Astrocyte (in vitro differentiated cells and primary cell): ENCODE measurements at regions not wholly inside any gene's neighbourhood (a gene's known extent, or its start where the extent isn't known, plus 50 kb on each side); places are given as distances from the start of the nearest gene placed in this dataset.

Experiments
- DNase-seq: peaks from one replicate; pipeline ENCODE4 v3.0.0-alpha.2; 2010; ENCODE audit warnings: low read depth
- FAIRE-seq: peaks from 2 replicates; lab custom pipeline; 2011; peaks lifted over from hg19 to GRCh38; lab: Jason Lieb, UNC
- H2AFZ ChIP-seq: 2 replicates; pipeline ENCODE4 v1.6.0; 2012; ENCODE audit warnings: low read depth, low read length, inconsistent platforms
- H3K27ac ChIP-seq: 2 replicates; pipeline ENCODE4 v1.5.1; 2011; ENCODE audit warnings: low read depth, low read length, inconsistent platforms
- H3K27me3 ChIP-seq: 2 replicates; pipeline ENCODE4 v1.6.0; 2011; ENCODE audit warnings: low read length, inconsistent platforms; ENCODE audit not compliant: insufficient read depth
- H3K36me3 ChIP-seq: 2 replicates; pipeline ENCODE4 v1.5.1; 2011; ENCODE audit warnings: low read length, inconsistent platforms; ENCODE audit not compliant: insufficient read depth
- H3K4me1 ChIP-seq: 2 replicates; pipeline ENCODE4 v1.5.1; 2011; ENCODE audit warnings: low read length, inconsistent platforms; ENCODE audit not compliant: insufficient read depth
- H3K4me2 ChIP-seq: 2 replicates; pipeline ENCODE4 v1.6.0; 2012; ENCODE audit warnings: low read length, inconsistent platforms
- H3K4me3 ChIP-seq: 2 replicates; pipeline ENCODE4 v1.5.1; 2011; ENCODE audit warnings: low read depth, mild to moderate bottlenecking, low read length, inconsistent platforms; ENCODE audit not compliant: insufficient read depth
- H3K79me2 ChIP-seq: 2 replicates; pipeline ENCODE4 v1.6.0; 2012; ENCODE audit warnings: mild to moderate bottlenecking, low read length, inconsistent platforms; ENCODE audit not compliant: insufficient read depth
- H3K9ac ChIP-seq: 2 replicates; pipeline ENCODE4 v1.6.0; 2012; ENCODE audit warnings: mild to moderate bottlenecking, low read length, inconsistent platforms
- H3K9me3 ChIP-seq: 2 replicates; pipeline ENCODE4 v1.5.1; 2012; ENCODE audit warnings: low read depth, mild to moderate bottlenecking, low read length, inconsistent platforms; ENCODE audit not compliant: insufficient read depth
- H4K20me1 ChIP-seq: 2 replicates; pipeline ENCODE4 v1.6.0; 2012; ENCODE audit warnings: low read length, inconsistent platforms; ENCODE audit not compliant: insufficient read depth
- H3K27ac Mint-ChIP-seq: one replicate; pipeline ENCODE4 v1.8.0; 2021; ENCODE audit warnings: mild to moderate bottlenecking, mixed read lengths; ENCODE audit not compliant: unreplicated experiment
- H3K27me3 Mint-ChIP-seq: one replicate; pipeline ENCODE4 v1.8.0; 2021; ENCODE audit warnings: low read depth, mixed read lengths; ENCODE audit not compliant: unreplicated experiment
- H3K36me3 Mint-ChIP-seq: one replicate; pipeline ENCODE4 v1.8.0; 2021; ENCODE audit warnings: low read depth, mixed read lengths; ENCODE audit not compliant: unreplicated experiment
- H3K4me1 Mint-ChIP-seq: one replicate; pipeline ENCODE4 v1.8.0; 2021; ENCODE audit warnings: low read depth, mixed read lengths; ENCODE audit not compliant: unreplicated experiment
- H3K4me3 Mint-ChIP-seq: one replicate; pipeline ENCODE4 v1.8.0; 2021; ENCODE audit warnings: mild to moderate bottlenecking, moderate library complexity, mixed read lengths; ENCODE audit not compliant: unreplicated experiment
- H3K9me3 Mint-ChIP-seq: one replicate; pipeline ENCODE4 v1.8.0; 2021; ENCODE audit warnings: mild to moderate bottlenecking, mixed read lengths; ENCODE audit not compliant: unreplicated experiment
- CTCF ChIP-seq: IDR thresholded peaks from 2 replicates; pipeline ENCODE4 v1.5.1; 2011; ENCODE audit warnings: low read depth, mild to moderate bottlenecking, inconsistent platforms, low read length, moderate library complexity; ENCODE audit not compliant: insufficient read depth
- EZH2 ChIP-seq: IDR thresholded peaks from 2 replicates; pipeline ENCODE4 v1.6.1; 2012; ENCODE audit warnings: mild to moderate bottlenecking, low read length, inconsistent platforms; ENCODE audit not compliant: insufficient read depth

GRCh38 chr15:95760508-95760907 lies 570.0 kb upstream of the NR2F2 start:
- H3K4me3 ChIP-seq: no peak overlapping the region
- H2AFZ ChIP-seq: no peak overlapping the region
- DNase-seq: no peak
- no peak for TF ChIP-seq CTCF
- TF ChIP-seq EZH2: no peak
- no peak overlapping the region for H3K9ac ChIP-seq
- no peaks in the 10 kb centered on the region for H3K9me3 Mint-ChIP-seq
- no peaks in the 10 kb centered on the region for H3K79me2 ChIP-seq
- no peaks in the 10 kb centered on the region for H3K36me3 ChIP-seq
- no peaks in the 10 kb centered on the region for H3K4me1 ChIP-seq
- H3K36me3 Mint-ChIP-seq: no peaks in the 10 kb centered on the region
- no peak overlapping the region for H3K4me3 Mint-ChIP-seq
- FAIRE-seq: no peak
- H3K27ac Mint-ChIP-seq: no peak overlapping the region
- no peaks in the 10 kb centered on the region for H3K9me3 ChIP-seq
- no peaks in the 10 kb centered on the region for H3K27me3 Mint-ChIP-seq
- H3K27ac ChIP-seq: no peak overlapping the region
- no peaks in the 10 kb centered on the region for H4K20me1 ChIP-seq
- H3K4me1 Mint-ChIP-seq: peaks cover 4% of the 10 kb centered on the region
- no peak overlapping the region for H3K4me2 ChIP-seq
- H3K27me3 ChIP-seq: no peaks in the 10 kb centered on the region

- H3K9me3 Mint-ChIP-seq: no peaks in the 10 kb centered on the region
- no peak overlapping the region for H3K4me3 Mint-ChIP-seq
- H3K27ac Mint-ChIP-seq: no peak overlapping the region
Measured at GRCh38 chr15:95761501-95762165, 568.9 kb upstream of the NR2F2 start.

More at GRCh38 chr15:95761501-95762165, 568.9 kb upstream of the NR2F2 start:
- Mint-ChIP-seq H3K36me3 (no peaks in the 10 kb centered on the region), H3K4me1 (peaks cover 4% of the 10 kb centered on the region), H3K27me3 (no peaks in the 10 kb centered on the region)
- H3K79me2 ChIP-seq: no peaks in the 10 kb centered on the region
- no peak overlapping the region for H3K27ac ChIP-seq
- no peak overlapping the region for H3K9ac ChIP-seq
- H3K9me3 ChIP-seq: no peaks in the 10 kb centered on the region
- no peak for FAIRE-seq
- H2AFZ ChIP-seq: no peak overlapping the region
- no peaks in the 10 kb centered on the region for H4K20me1 ChIP-seq
- H3K27me3 ChIP-seq: no peaks in the 10 kb centered on the region
- H3K4me1 ChIP-seq: no peaks in the 10 kb centered on the region
- DNase-seq: no peak
- no peak overlapping the region for H3K4me3 ChIP-seq
- no peaks in the 10 kb centered on the region for H3K36me3 ChIP-seq
- no peak overlapping the region for H3K4me2 ChIP-seq
- TF ChIP-seq EZH2 (no peak), CTCF (no peak)
